ENCODE measurements at regions not wholly inside any gene's neighbourhood (a gene's known extent, or its start where the extent isn't known, plus 50 kb on each side); places are given as distances from the start of the nearest gene placed in this dataset.

- H3K27me3 ChIP-seq, result no peaks in the 10 kb centered on the region
- H3K4me1 ChIP-seq, result no peaks in the 10 kb centered on the region
- H3K27ac ChIP-seq, result no peak overlapping the region
- DNase-seq (no peak), ATAC-seq (ENCODE audit: low FRiP score in 2 of 2) (no peak)
- H3K36me3 ChIP-seq, result no peaks in the 10 kb centered on the region
- no peak overlapping the region for H3K4me3 ChIP-seq
- H3K9me3 ChIP-seq, result no peaks in the 10 kb centered on the region
- TF ChIP-seq CTCF (IDR thresholded peaks at IDR 0.05) (no peak), EP300 (IDR thresholded peaks at IDR 0.05) (no peak), POLR2AphosphoS5 (IDR thresholded peaks at IDR 0.05) (no peak), POLR2A (IDR thresholded peaks at IDR 0.05) (no peak)
Observed at GRCh38 chr9:102035929-102036328, 297.5 kb upstream of the GRIN3A start.

GRCh38 chr9:102032614-102033013, 294.2 kb upstream of the GRIN3A start:
- no peak for DNase-seq
- no peak overlapping the region for H3K4me3 ChIP-seq
- H3K9me3 ChIP-seq, result peaks cover 0 to 2% (median under 1%) of the 10 kb centered on the region in 4 donors
- no peaks in the 10 kb centered on the region for H3K4me1 ChIP-seq
- no peaks in the 10 kb centered on the region for H3K36me3 ChIP-seq
- no peak for TF ChIP-seq CTCF (IDR thresholded peaks at IDR 0.05)
- TF ChIP-seq POLR2A (IDR thresholded peaks at IDR 0.05), result no peak
- TF ChIP-seq POLR2AphosphoS5 (IDR thresholded peaks at IDR 0.05), result no peak
- TF ChIP-seq EP300 (IDR thresholded peaks at IDR 0.05), result no peak
- no peak for ATAC-seq (ENCODE audit: low FRiP score in 2 of 2)
- no peak overlapping the region for H3K27ac ChIP-seq
- H3K27me3 ChIP-seq, result no peaks in the 10 kb centered on the region

- DNase-seq (no peak), ATAC-seq (ENCODE audit: low FRiP score in 2 of 2) (no peak)
- Histone ChIP-seq H3K27me3 (no peaks in the 10 kb centered on the region), H3K27ac (no peak overlapping the region), H3K9me3 (no peaks in the 10 kb centered on the region), H3K4me1 (no peaks in the 10 kb centered on the region), H3K4me3 (no peak overlapping the region), H3K36me3 (no peaks in the 10 kb centered on the region)
- WGBS, 2 donors, result 70 to 77% methylated on average over 1 of the region's 1 CpG
- no peak for TF ChIP-seq POLR2AphosphoS5 (IDR thresholded peaks at IDR 0.05)
Observed at GRCh38 chr9:102000956-102001355, 262.5 kb upstream of the GRIN3A start.

GRCh38 chr9:101999441-101999840, 261.0 kb upstream of the GRIN3A start:
- TF ChIP-seq EP300 (IDR thresholded peaks at IDR 0.05) (no peak), POLR2AphosphoS5 (IDR thresholded peaks at IDR 0.05) (no peak), CTCF (IDR thresholded peaks at IDR 0.05) (no peak), POLR2A (IDR thresholded peaks at IDR 0.05) (no peak)
- no peaks in the 10 kb centered on the region for H3K36me3 ChIP-seq
- DNase-seq (no peak), ATAC-seq (ENCODE audit: low FRiP score in 2 of 2) (no peak)
- H3K4me3 ChIP-seq, result no peak overlapping the region
- H3K4me1 ChIP-seq, result no peaks in the 10 kb centered on the region
- WGBS, 2 donors, result 72 to 90% methylated on average over 1 of the region's 1 CpG
- no peaks in the 10 kb centered on the region for H3K27me3 ChIP-seq
- no peaks in the 10 kb centered on the region for H3K9me3 ChIP-seq
- H3K27ac ChIP-seq, result no peak overlapping the region

- 63 to 79% methylated on average over 5 of the region's 5 CpGs for WGBS, 2 donors
- no peaks in the 10 kb centered on the region for H3K9me3 ChIP-seq
- ATAC-seq (ENCODE audit: low FRiP score in 2 of 2), result no peak
Observed at GRCh38 chr9:101995231-101995630, 256.8 kb upstream of the GRIN3A start.

More at GRCh38 chr9:101995231-101995630, 256.8 kb upstream of the GRIN3A start:
- H3K4me1 ChIP-seq, result no peaks in the 10 kb centered on the region
- no peak overlapping the region for H3K27ac ChIP-seq
- no peak overlapping the region for H3K4me3 ChIP-seq
- TF ChIP-seq POLR2AphosphoS5 (IDR thresholded peaks at IDR 0.05) (no peak), CTCF (IDR thresholded peaks at IDR 0.05) (no peak), EP300 (IDR thresholded peaks at IDR 0.05) (no peak), POLR2A (IDR thresholded peaks at IDR 0.05) (no peak)
- H3K36me3 ChIP-seq, result no peaks in the 10 kb centered on the region
- H3K27me3 ChIP-seq, result no peaks in the 10 kb centered on the region
- no peak for DNase-seq

Measured in upper lobe of left lung (tissue), 6 donors.